Neural progenitor cell (in vitro differentiated cells): ENCODE measurements at regions not wholly inside any gene's neighbourhood (a gene's known extent, or its start where the extent isn't known, plus 50 kb on each side); places are given as distances from the start of the nearest gene placed in this dataset.

ENCODE experiments used
- CTCF ChIP-seq: fragments of 200-600 bp; sonication (generic); IDR thresholded peaks from 2 replicates; pipeline ENCODE4 v1.5.1; 2017; ENCODE audit warnings: antibody characterized with exemption, mild to moderate bottlenecking
- EZH2 ChIP-seq: fragments of 200-600 bp; sonication (generic); IDR thresholded peaks from 2 replicates; pipeline ENCODE4 v1.6.1; 2017; ENCODE audit warnings: antibody characterized with exemption, mild to moderate bottlenecking, moderate library complexity

- TF ChIP-seq CTCF (no peak), EZH2 (no peak)
Observed at GRCh38 chr10:36351159-36351558, 709.1 kb upstream of the FZD8 start.
